ENCODE measurements at regions not wholly inside any gene's neighbourhood (a gene's known extent, or its start where the extent isn't known, plus 50 kb on each side); places are given as distances from the start of the nearest gene placed in this dataset.
"Not testable (repeated sequence)": the region's sequence is repeated elsewhere in the genome, so short reads cannot be mapped to it uniquely, and the experiment has no call there.

- no peak for DNase-seq
- Histone ChIP-seq H3K4me1 (replicated peaks in 1 of 2) (no peaks in the 10 kb centered on the region), H3K27me3 (no peaks in the 10 kb centered on the region), H3K4me3 (no peak overlapping the region), H3K36me3 (replicated peaks in 1 of 2) (no peaks in the 10 kb centered on the region), H3K27ac (no peak overlapping the region), H3K9me3 (replicated peaks in 1 of 3) (no peaks in the 10 kb centered on the region)
- no peak for TF ChIP-seq POLR2A (IDR thresholded peaks at IDR 0.05)
- no peak for TF ChIP-seq CTCF (IDR thresholded peaks at IDR 0.05)
- intact Hi-C loops (cut with DNase I) = no loop called here
- WGBS, 4 donors = 72 to 81% (median 77%) methylated on average over 3 of the region's 3 CpGs
Measured at GRCh38 chr5:167940911-167941310, 350.5 kb upstream of the WWC1 start.

- DNase-seq; H3K4me3 ChIP-seq; H3K36me3 ChIP-seq (replicated peaks in 1 of 2); H3K27me3 ChIP-seq; H3K9me3 ChIP-seq (replicated peaks in 1 of 3); H3K27ac ChIP-seq; intact Hi-C loops (cut with DNase I); H3K4me1 ChIP-seq (replicated peaks in 1 of 2): not testable (repeated sequence)
- 51 to 82% (median 69%) methylated on average over 2 of the region's 2 CpGs for WGBS, 4 donors
Measured at GRCh38 chr5:167941556-167941955, 349.9 kb upstream of the WWC1 start.

GRCh38 chr5:167943343-167943742 lies 348.1 kb upstream of the WWC1 start:
- 30 to 52% (median 45%) methylated on average over 1 of the region's 1 CpG for WGBS, 4 donors
- no peaks in the 10 kb centered on the region for H3K36me3 ChIP-seq (replicated peaks in 1 of 2)
- TF ChIP-seq CTCF (IDR thresholded peaks at IDR 0.05) (no peak), POLR2A (IDR thresholded peaks at IDR 0.05) (no peak)
- intact Hi-C loops (cut with DNase I) = no loop called here
- H3K9me3 ChIP-seq (replicated peaks in 1 of 3) = no peaks in the 10 kb centered on the region
- no peaks in the 10 kb centered on the region for H3K27me3 ChIP-seq
- H3K4me3 ChIP-seq = no peak overlapping the region
- DNase-seq = no peak
- H3K4me1 ChIP-seq (replicated peaks in 1 of 2) = no peaks in the 10 kb centered on the region
- H3K27ac ChIP-seq = no peak overlapping the region

- 66 to 75% (median 68%) methylated on average over 9 of the region's 9 CpGs for WGBS, 4 donors
- intact Hi-C loops (cut with DNase I) = no loop called here
- Histone ChIP-seq H3K36me3 (replicated peaks in 1 of 2) (no peaks in the 10 kb centered on the region), H3K4me3 (no peak overlapping the region), H3K9me3 (replicated peaks in 1 of 3) (no peaks in the 10 kb centered on the region), H3K27ac (no peak overlapping the region), H3K4me1 (replicated peaks in 1 of 2) (no peaks in the 10 kb centered on the region), H3K27me3 (no peaks in the 10 kb centered on the region)
- DNase-seq = no peak
- TF ChIP-seq CTCF (IDR thresholded peaks at IDR 0.05) (no peak), POLR2A (IDR thresholded peaks at IDR 0.05) (no peak)
Measured at GRCh38 chr5:167944121-167944852, 347.2 kb upstream of the WWC1 start.
